Right cardiac atrium (tissue), 5 donors: ENCODE measurements at regions not wholly inside any gene's neighbourhood (a gene's known extent, or its start where the extent isn't known, plus 50 kb on each side); places are given as distances from the start of the nearest gene placed in this dataset.
"Not testable (repeated sequence)": the region's sequence is repeated elsewhere in the genome, so short reads cannot be mapped to it uniquely, and the experiment has no call there.

ENCODE experiments used
- ATAC-seq, 2 donors: fragments of 200-7000 bp; cut with Tn5 transposase; one replicate each; pipeline versions ENCODE4 v1.8.0 to v1.9.1; 2020; ENCODE audit warnings: moderate library complexity in 2 of 2, mild to moderate bottlenecking in 1 of 2
- DNase-seq, 3 donors: peaks; one replicate each; pipeline ENCODE4 v3.0.0-alpha.2; 2020
- H3K27ac ChIP-seq: one replicate; pipeline ENCODE4 v1.5.1; 2013; ENCODE audit warnings: mild to moderate bottlenecking, low read length, control low read depth, moderate library complexity
- H3K27me3 ChIP-seq: one replicate; pipeline ENCODE4 v1.6.1; 2013; ENCODE audit not compliant: control insufficient read depth, insufficient read depth
- H3K4me1 ChIP-seq: one replicate; pipeline ENCODE4 v1.6.1; 2013; ENCODE audit warnings: low read length; ENCODE audit not compliant: control insufficient read depth, insufficient read depth
- H3K4me3 ChIP-seq: one replicate; pipeline ENCODE4 v1.5.1; 2013; ENCODE audit warnings: low read length, control low read depth
- H3K9me3 ChIP-seq: one replicate; pipeline ENCODE4 v1.6.1; 2013; ENCODE audit warnings: low read length; ENCODE audit not compliant: control insufficient read depth
- WGBS: extraction: QIAGEN DNeasy Blood & Tissue Kit; methylation state at CpG from one replicate; pipeline ENCODE4 v1.1.7; 2013; 5-methylcytosine and 5-hydroxymethylcytosine counted together
- intact Hi-C, 4 donors: fragments of 100-400 bp; cut with DNase I; formaldehyde crosslinking; loops; one replicate each; pipeline versions ENCODE4 v1.11.0 to v1.14.0; 2022 to 2023
- donor health status: healthy with polysubstance abuse.
- donor health status: DM: no; HTN: yes; CAD: no.
- donor health status: DM: no; HTN: no; CAD: no.
- donor health status: DM: no; HTN: yes; CAD: no; lungs with severe emphysema.
- donor health status: DM: yes; HTN: yes; CAD: no.

- Histone ChIP-seq H3K4me3 (no peak overlapping the region), H3K27ac (no peak overlapping the region), H3K9me3 (no peaks in the 10 kb centered on the region), H3K27me3 (no peaks in the 10 kb centered on the region), H3K4me1 (no peaks in the 10 kb centered on the region)
- no peak for ATAC-seq
- intact Hi-C loops, result no loop called here
- peak in 1 of 3 donors; percentile 6 for DNase-seq
- WGBS, result 68% methylated on average over 6 of the region's 6 CpGs
Observed at GRCh38 chr2:17228461-17228860, 289.8 kb downstream of the RAD51AP2 start.

- no peak for ATAC-seq
- intact Hi-C loops, result no loop called here
- no peaks in the 10 kb centered on the region for H3K9me3 ChIP-seq
- no peaks in the 10 kb centered on the region for H3K27me3 ChIP-seq
- H3K4me1 ChIP-seq, result no peaks in the 10 kb centered on the region
- WGBS, result 84% methylated on average over 5 of the region's 5 CpGs
- H3K27ac ChIP-seq, result no peak overlapping the region
- no peak for DNase-seq
- H3K4me3 ChIP-seq, result no peak overlapping the region
Observed at GRCh38 chr2:17227856-17228255, 290.4 kb downstream of the RAD51AP2 start.

- intact Hi-C loops, result no loop called here
- H3K4me1 ChIP-seq, result no peaks in the 10 kb centered on the region
- H3K27me3 ChIP-seq, result no peaks in the 10 kb centered on the region
- no peak overlapping the region for H3K27ac ChIP-seq
- no peak overlapping the region for H3K4me3 ChIP-seq
- H3K9me3 ChIP-seq, result no peaks in the 10 kb centered on the region
- no peak for ATAC-seq
- DNase-seq, result no peak
Observed at GRCh38 chr2:17226941-17227490, 291.2 kb downstream of the RAD51AP2 start.

- intact Hi-C loops, result no loop called here
- no peak overlapping the region for H3K27ac ChIP-seq
- WGBS, result 78% methylated on average over 4 of the region's 4 CpGs
Observed at GRCh38 chr2:17223211-17223610, 295.0 kb downstream of the RAD51AP2 start.

GRCh38 chr2:17208511-17208910 is 309.7 kb downstream of the RAD51AP2 start:
- no peak for ATAC-seq
- no peaks in the 10 kb centered on the region for H3K27me3 ChIP-seq
- no peaks in the 10 kb centered on the region for H3K9me3 ChIP-seq
- WGBS, result 57% methylated on average over 2 of the region's 2 CpGs
- intact Hi-C loops, result no loop called here
- H3K4me1 ChIP-seq, result no peaks in the 10 kb centered on the region
- no peak overlapping the region for H3K4me3 ChIP-seq
- DNase-seq, result no peak
- no peak overlapping the region for H3K27ac ChIP-seq

More at GRCh38 chr2:17223211-17223610, 295.0 kb downstream of the RAD51AP2 start:
- no peak overlapping the region for H3K4me3 ChIP-seq
- H3K9me3 ChIP-seq, result no peaks in the 10 kb centered on the region
- no peaks in the 10 kb centered on the region for H3K4me1 ChIP-seq
- ATAC-seq (no peak), DNase-seq (no peak)
- no peaks in the 10 kb centered on the region for H3K27me3 ChIP-seq

- no peaks in the 10 kb centered on the region for H3K27me3 ChIP-seq
- H3K4me1 ChIP-seq, result no peaks in the 10 kb centered on the region
- no peak for ATAC-seq
- no peak overlapping the region for H3K4me3 ChIP-seq
- intact Hi-C loops, result no loop called here
- no peak overlapping the region for H3K27ac ChIP-seq
- DNase-seq, result no peak
- H3K9me3 ChIP-seq, result no peaks in the 10 kb centered on the region
Observed at GRCh38 chr2:17206771-17207170, 311.5 kb downstream of the RAD51AP2 start.

- H3K4me1 ChIP-seq, H3K4me3 ChIP-seq, intact Hi-C loops, H3K27ac ChIP-seq, H3K27me3 ChIP-seq, ATAC-seq, H3K9me3 ChIP-seq, DNase-seq: not testable (repeated sequence)
- WGBS, result 69% methylated on average over 1 of the region's 1 CpG
Observed at GRCh38 chr2:17204214-17204613, 314.0 kb downstream of the RAD51AP2 start.

GRCh38 chr2:17202628-17203027 is 315.6 kb downstream of the RAD51AP2 start:
- intact Hi-C loops, H3K9me3 ChIP-seq, H3K4me3 ChIP-seq, H3K27ac ChIP-seq, H3K27me3 ChIP-seq, DNase-seq, ATAC-seq, H3K4me1 ChIP-seq: not testable (repeated sequence)
- 72% methylated on average over 4 of the region's 4 CpGs for WGBS

GRCh38 chr2:17199741-17200140 is 318.5 kb downstream of the RAD51AP2 start:
- 81% methylated on average over 3 of the region's 3 CpGs for WGBS

GRCh38 chr2:17196380-17196779 is 321.9 kb downstream of the RAD51AP2 start:
- H3K27me3 ChIP-seq, result no peaks in the 10 kb centered on the region
- 81% methylated on average over 3 of the region's 3 CpGs for WGBS
- H3K27ac ChIP-seq, result no peak overlapping the region
- DNase-seq, result no peak
- intact Hi-C loops, result no loop called here
- H3K4me3 ChIP-seq, result no peak overlapping the region
- no peaks in the 10 kb centered on the region for H3K4me1 ChIP-seq
- no peaks in the 10 kb centered on the region for H3K9me3 ChIP-seq
- no peak for ATAC-seq

More at GRCh38 chr2:17199741-17200140, 318.5 kb downstream of the RAD51AP2 start:
- H3K9me3 ChIP-seq, result no peaks in the 10 kb centered on the region
- ATAC-seq (no peak), DNase-seq (no peak)
- no peak overlapping the region for H3K27ac ChIP-seq
- H3K27me3 ChIP-seq, result no peaks in the 10 kb centered on the region
- H3K4me3 ChIP-seq, result no peak overlapping the region
- no peaks in the 10 kb centered on the region for H3K4me1 ChIP-seq
- intact Hi-C loops, result no loop called here

GRCh38 chr2:17195016-17195415 is 323.2 kb downstream of the RAD51AP2 start:
- Histone ChIP-seq H3K9me3 (no peaks in the 10 kb centered on the region), H3K27me3 (no peaks in the 10 kb centered on the region), H3K4me1 (no peaks in the 10 kb centered on the region), H3K27ac (no peak overlapping the region), H3K4me3 (no peak overlapping the region)
- 81% methylated on average over 5 of the region's 5 CpGs for WGBS
- DNase-seq (no peak), ATAC-seq (no peak)
- intact Hi-C loops, result no loop called here

GRCh38 chr2:17194083-17194482 is 324.2 kb downstream of the RAD51AP2 start:
- no peak for ATAC-seq
- no peak overlapping the region for H3K4me3 ChIP-seq

More at GRCh38 chr2:17194083-17194482, 324.2 kb downstream of the RAD51AP2 start:
- no peak for DNase-seq
- no peaks in the 10 kb centered on the region for H3K4me1 ChIP-seq
- WGBS, result 70% methylated on average over 9 of the region's 9 CpGs
- intact Hi-C loops, result no loop called here
- no peaks in the 10 kb centered on the region for H3K9me3 ChIP-seq
- no peak overlapping the region for H3K27ac ChIP-seq
- H3K27me3 ChIP-seq, result no peaks in the 10 kb centered on the region
